ENCODE measurements at regions not wholly inside any gene's neighbourhood (a gene's known extent, or its start where the extent isn't known, plus 50 kb on each side); places are given as distances from the start of the nearest gene placed in this dataset.
A peak's percentile ranks its signal among the peaks of the same experiment; 100 is the strongest.
"Not testable (repeated sequence)": the region's sequence is repeated elsewhere in the genome, so short reads cannot be mapped to it uniquely, and the experiment has no call there.

GRCh38 chr5:126009566-126009965, 413.6 kb upstream of the GRAMD2B start:
- Histone ChIP-seq H3K36me3 (replicated peaks in 1 of 2) (no peaks in the 10 kb centered on the region), H3K27me3 (no peaks in the 10 kb centered on the region), H3K9me3 (replicated peaks in 1 of 3) (no peaks in the 10 kb centered on the region), H3K4me3 (no peak overlapping the region), H3K27ac (no peak overlapping the region), H3K4me1 (replicated peaks in 1 of 2) (no peaks in the 10 kb centered on the region)
- DNase-seq = no peak
- 69 to 78% (median 74%) methylated on average over 5 of the region's 5 CpGs for WGBS, 4 donors
- intact Hi-C loops (cut with DNase I) = no loop called here
- no peak for TF ChIP-seq POLR2A (IDR thresholded peaks at IDR 0.05)
- no peak for TF ChIP-seq CTCF (IDR thresholded peaks at IDR 0.05)

DNA sequence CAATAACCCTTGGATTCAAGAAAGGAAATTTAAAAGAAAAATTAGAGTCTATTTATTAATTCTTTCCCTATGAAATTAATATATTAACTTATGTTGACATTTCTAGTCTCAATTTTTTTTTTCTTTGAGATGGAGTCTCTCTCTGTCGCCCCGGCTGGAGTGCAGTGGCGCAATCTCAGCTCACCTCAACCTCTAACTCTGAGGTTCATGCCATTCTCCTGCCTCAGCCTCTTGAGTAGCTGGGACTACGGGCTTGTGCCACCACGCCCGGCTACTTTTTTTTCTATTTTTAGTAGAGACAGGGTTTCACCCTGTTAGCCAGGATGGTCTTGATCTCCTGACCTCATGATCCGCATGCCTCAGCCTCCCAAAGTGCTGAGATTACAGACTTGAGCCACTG, 411.7 kb upstream of the GRAMD2B start:
- WGBS, 4 donors = 94 to 97% (median 95%) methylated on average over 7 of the region's 7 CpGs

GRCh38 chr5:126014676-126015075, 408.5 kb upstream of the GRAMD2B start:
- no peak overlapping the region for H3K4me3 ChIP-seq
- 87 to 100% (median 94%) methylated on average over 1 of the region's 1 CpG for WGBS, 4 donors
- no peaks in the 10 kb centered on the region for H3K27me3 ChIP-seq
- intact Hi-C loops (cut with DNase I) = no loop called here
- TF ChIP-seq CTCF (IDR thresholded peaks at IDR 0.05) (no peak), POLR2A (IDR thresholded peaks at IDR 0.05) (no peak)
- H3K9me3 ChIP-seq (replicated peaks in 1 of 3) = no peaks in the 10 kb centered on the region
- no peaks in the 10 kb centered on the region for H3K4me1 ChIP-seq (replicated peaks in 1 of 2)
- no peak for DNase-seq
- no peaks in the 10 kb centered on the region for H3K36me3 ChIP-seq (replicated peaks in 1 of 2)
- H3K27ac ChIP-seq = no peak overlapping the region

More for the DNA sequence above, 411.7 kb upstream of the GRAMD2B start:
- H3K27ac ChIP-seq; intact Hi-C loops (cut with DNase I); H3K9me3 ChIP-seq (replicated peaks in 1 of 3); DNase-seq; H3K4me3 ChIP-seq; H3K4me1 ChIP-seq (replicated peaks in 1 of 2); H3K27me3 ChIP-seq; H3K36me3 ChIP-seq (replicated peaks in 1 of 2): not testable (repeated sequence)

GRCh38 chr5:126015235-126016181, 407.7 kb upstream of the GRAMD2B start:
- no peaks in the 10 kb centered on the region for H3K9me3 ChIP-seq (replicated peaks in 1 of 3)
- H3K4me3 ChIP-seq = no peak overlapping the region
- H3K27ac ChIP-seq = no peak overlapping the region
- no peaks in the 10 kb centered on the region for H3K36me3 ChIP-seq (replicated peaks in 1 of 2)
- intact Hi-C loops (cut with DNase I) = no loop called here
- no peak for DNase-seq
- 59 to 67% (median 61%) methylated on average over 8 of the region's 8 CpGs for WGBS, 4 donors
- no peak for TF ChIP-seq CTCF (IDR thresholded peaks at IDR 0.05)
- TF ChIP-seq POLR2A (IDR thresholded peaks at IDR 0.05) = no peak
- H3K27me3 ChIP-seq = no peaks in the 10 kb centered on the region
- H3K4me1 ChIP-seq (replicated peaks in 1 of 2) = no peaks in the 10 kb centered on the region

DNA sequence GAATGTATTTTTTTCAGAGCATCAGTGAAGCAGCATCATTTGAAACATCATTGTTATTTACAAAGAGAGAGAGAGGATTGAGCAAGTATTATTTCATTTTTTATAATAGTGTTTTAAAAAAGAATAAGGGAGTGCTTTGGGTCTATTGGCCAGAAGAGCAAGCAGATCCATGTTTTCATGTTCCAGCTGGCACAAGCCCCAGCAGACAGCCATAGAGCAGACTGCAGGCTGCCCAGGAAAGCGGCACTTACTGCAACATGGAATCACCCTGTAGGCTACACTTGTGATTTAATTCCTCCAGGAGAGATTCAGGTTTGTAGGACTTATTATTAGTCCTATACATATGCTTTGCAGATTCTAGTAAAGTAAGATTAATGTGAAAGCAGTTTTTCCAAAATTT, 407.0 kb upstream of the GRAMD2B start:
- peak in 2 of 7 donors; percentile 14 to 56 for DNase-seq
- H3K36me3 ChIP-seq (replicated peaks in 1 of 2) = no peaks in the 10 kb centered on the region
- TF ChIP-seq CTCF (IDR thresholded peaks at IDR 0.05) (no peak), POLR2A (IDR thresholded peaks at IDR 0.05) (no peak)
- no peak overlapping the region for H3K27ac ChIP-seq
- intact Hi-C loops (cut with DNase I) = no loop called here
- H3K4me1 ChIP-seq (replicated peaks in 1 of 2) = no peaks in the 10 kb centered on the region
- no peaks in the 10 kb centered on the region for H3K9me3 ChIP-seq (replicated peaks in 1 of 3)
- no peak overlapping the region for H3K4me3 ChIP-seq
- no peaks in the 10 kb centered on the region for H3K27me3 ChIP-seq
- WGBS, 4 donors = 78 to 92% (median 79%) methylated on average over 1 of the region's 1 CpG
